ENCODE measurements at regions not wholly inside any gene's neighbourhood (a gene's known extent, or its start where the extent isn't known, plus 50 kb on each side); places are given as distances from the start of the nearest gene placed in this dataset.

DNA sequence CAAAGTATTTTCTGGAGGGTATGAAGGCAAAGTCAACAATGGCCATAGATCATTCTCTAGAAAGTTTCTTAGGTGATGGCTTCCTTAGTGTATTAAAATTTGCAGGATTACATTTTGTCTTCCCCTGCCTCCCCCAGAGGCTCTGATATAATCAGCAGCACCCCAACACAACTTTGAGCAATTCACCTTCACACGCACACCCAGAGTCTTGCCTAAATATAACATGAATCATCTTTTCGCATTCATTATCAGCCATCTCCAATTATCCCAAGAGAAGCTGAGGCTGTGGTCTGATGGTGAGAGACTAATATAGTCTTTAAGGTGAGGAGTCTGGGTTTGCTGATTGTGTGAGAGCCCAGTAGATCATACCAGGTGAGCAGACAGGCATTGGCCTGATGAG lies 343.0 kb downstream of the RRAGC start:
- no peaks in the 10 kb centered on the region for H3K36me3 ChIP-seq
- H3K9me3 ChIP-seq: no peaks in the 10 kb centered on the region
- DNase-seq (ENCODE audit: low spot score) (no peak), ATAC-seq (ENCODE audit: insufficient number of reproducible peaks, low FRiP score, low read depth) (no peak)
- no peak overlapping the region for H3K27ac ChIP-seq
- no peaks in the 10 kb centered on the region for H3K27me3 ChIP-seq (replicated peaks; ENCODE audit: insufficient read depth)
- TF ChIP-seq CTCF (IDR thresholded peaks at IDR 0.05): no peak
- no peak overlapping the region for H3K4me3 ChIP-seq
- H3K4me1 ChIP-seq (ENCODE audit: control insufficient read depth in 1 of 2, low read depth in 2 of 2): peaks cover 0 to 7% of the 10 kb centered on the region in 2 donors

DNA sequence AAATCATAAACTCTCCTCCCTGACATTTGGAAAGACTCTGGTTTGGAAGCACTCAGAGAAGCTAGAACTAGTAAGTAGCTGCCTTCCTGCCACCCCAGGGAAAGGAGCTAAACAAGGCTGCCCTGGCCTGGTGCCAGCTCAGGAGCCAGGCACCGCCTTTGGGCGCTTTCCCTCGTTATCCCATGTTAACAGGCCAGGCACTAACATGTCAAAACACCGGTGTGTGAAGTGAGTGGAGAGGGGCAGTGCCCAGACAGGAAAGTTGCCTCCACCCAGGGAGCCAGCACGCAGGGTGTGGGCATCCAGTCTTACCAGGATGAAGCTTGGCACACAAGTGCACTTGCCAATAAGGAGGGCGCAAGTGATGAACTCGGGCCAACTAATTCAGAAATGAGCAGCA lies 346.8 kb downstream of the RRAGC start:
- Histone ChIP-seq H3K9me3 (no peaks in the 10 kb centered on the region), H3K4me3 (no peak overlapping the region), H3K27me3 (replicated peaks; ENCODE audit: insufficient read depth) (no peaks in the 10 kb centered on the region), H3K27ac (no peak overlapping the region), H3K4me1 (ENCODE audit: control insufficient read depth in 1 of 2, low read depth in 2 of 2) (peaks cover 0 to 3% of the 10 kb centered on the region in 2 donors), H3K36me3 (no peaks in the 10 kb centered on the region)
- ATAC-seq (ENCODE audit: insufficient number of reproducible peaks, low FRiP score, low read depth) (no peak), DNase-seq (ENCODE audit: low spot score) (no peak)
- TF ChIP-seq CTCF (IDR thresholded peaks at IDR 0.05): no peak

- DNase-seq (ENCODE audit: low spot score) (no peak), ATAC-seq (ENCODE audit: insufficient number of reproducible peaks, low FRiP score, low read depth) (no peak)
- Histone ChIP-seq H3K9me3 (no peaks in the 10 kb centered on the region), H3K36me3 (no peaks in the 10 kb centered on the region), H3K4me3 (no peak overlapping the region), H3K27ac (no peak overlapping the region), H3K4me1 (ENCODE audit: control insufficient read depth in 1 of 2, low read depth in 2 of 2) (no peaks in the 10 kb centered on the region), H3K27me3 (replicated peaks; ENCODE audit: insufficient read depth) (no peaks in the 10 kb centered on the region)
- TF ChIP-seq CTCF (IDR thresholded peaks at IDR 0.05): no peak
Observed at GRCh38 chr1:38512024-38512767, 347.4 kb downstream of the RRAGC start.

GRCh38 chr1:38508232-38508631 lies 351.3 kb downstream of the RRAGC start:
- no peak for TF ChIP-seq CTCF (IDR thresholded peaks at IDR 0.05)
- no peaks in the 10 kb centered on the region for H3K4me1 ChIP-seq (ENCODE audit: control insufficient read depth in 1 of 2, low read depth in 2 of 2)
- no peak for ATAC-seq (ENCODE audit: insufficient number of reproducible peaks, low FRiP score, low read depth)
- no peaks in the 10 kb centered on the region for H3K36me3 ChIP-seq
- no peaks in the 10 kb centered on the region for H3K9me3 ChIP-seq
- DNase-seq (ENCODE audit: low spot score): no peak
- no peak overlapping the region for H3K4me3 ChIP-seq
- H3K27ac ChIP-seq: no peak overlapping the region
- H3K27me3 ChIP-seq (replicated peaks; ENCODE audit: insufficient read depth): no peaks in the 10 kb centered on the region

DNA sequence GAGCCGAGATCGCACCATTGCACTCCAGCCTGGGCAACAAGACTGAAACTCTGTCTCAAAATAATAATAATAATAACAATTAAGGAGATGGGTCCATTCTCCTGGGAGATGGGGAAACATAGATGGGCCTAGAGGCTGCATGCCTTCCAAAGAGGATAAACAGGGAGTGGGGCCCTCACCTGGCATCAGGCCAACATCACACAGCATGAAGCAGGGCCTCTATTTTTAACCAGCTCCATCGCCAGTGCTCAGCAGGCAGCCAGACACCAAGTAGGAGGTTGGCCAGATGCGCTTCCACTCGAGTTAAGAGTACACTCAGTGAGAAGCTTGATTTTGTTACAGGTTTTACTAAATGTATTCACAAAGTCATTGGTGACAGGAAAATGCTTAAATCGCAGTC lies 352.0 kb downstream of the RRAGC start:
- no peak for DNase-seq (ENCODE audit: low spot score)
- no peak overlapping the region for H3K4me3 ChIP-seq
- TF ChIP-seq CTCF (IDR thresholded peaks at IDR 0.05): no peak
- H3K27ac ChIP-seq: no peak overlapping the region
- H3K4me1 ChIP-seq (ENCODE audit: control insufficient read depth in 1 of 2, low read depth in 2 of 2): no peaks in the 10 kb centered on the region
- no peak for ATAC-seq (ENCODE audit: insufficient number of reproducible peaks, low FRiP score, low read depth)
- no peaks in the 10 kb centered on the region for H3K27me3 ChIP-seq (replicated peaks; ENCODE audit: insufficient read depth)
- no peaks in the 10 kb centered on the region for H3K36me3 ChIP-seq
- no peaks in the 10 kb centered on the region for H3K9me3 ChIP-seq

Measured in thoracic aorta (tissue), 2 donors.